ENCODE measurements at regions not wholly inside any gene's neighbourhood (a gene's known extent, or its start where the extent isn't known, plus 50 kb on each side); places are given as distances from the start of the nearest gene placed in this dataset.

DNA sequence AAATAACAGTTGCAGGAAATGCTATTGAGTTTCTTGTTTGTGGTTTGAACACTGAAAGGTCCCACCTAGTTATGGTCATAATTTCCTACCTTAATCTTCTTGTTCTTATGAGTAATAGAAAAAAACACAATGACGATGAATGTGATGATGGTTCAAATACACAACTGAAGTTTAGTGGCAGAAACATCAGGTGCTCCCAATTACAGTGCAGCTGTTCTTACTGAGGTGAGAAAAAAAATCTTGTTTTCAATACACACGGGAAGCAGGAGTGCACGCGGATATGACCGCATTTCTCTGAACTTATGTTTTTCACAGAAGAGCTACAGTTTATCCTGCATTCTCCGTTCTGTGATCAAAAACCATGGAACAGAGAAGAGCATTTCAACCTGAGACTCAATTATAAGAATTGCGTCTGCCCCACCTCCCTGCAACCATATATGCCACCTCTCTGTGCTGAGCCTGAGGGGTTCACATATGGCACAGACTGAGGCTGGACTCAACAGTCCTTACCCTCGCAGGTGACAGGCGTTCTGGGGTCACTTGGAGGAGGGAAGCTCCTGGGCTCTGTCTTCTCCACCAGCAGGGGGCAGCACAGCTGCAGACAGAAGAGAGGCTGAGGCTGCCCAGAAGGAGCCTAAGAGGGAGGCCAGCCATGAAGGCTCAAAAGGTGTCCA, 99.7 kb upstream of the IGLL5 start:
- no peak for TF ChIP-seq EZH2 (conservative IDR thresholded peaks at IDR 0.05; ENCODE audit: low read depth, low read length)
- TF ChIP-seq, protein P1, sequence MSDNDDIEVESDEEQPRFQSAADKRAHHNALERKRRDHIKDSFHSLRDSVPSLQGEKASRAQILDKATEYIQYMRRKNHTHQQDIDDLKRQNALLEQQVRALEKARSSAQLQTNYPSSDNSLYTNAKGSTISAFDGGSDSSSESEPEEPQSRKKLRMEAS (IDR thresholded peaks at IDR 0.05) = no peak

Data from HepG2 (cell line).